NCI-H526 (cell line): ENCODE measurements at regions not wholly inside any gene's neighbourhood (a gene's known extent, or its start where the extent isn't known, plus 50 kb on each side); places are given as distances from the start of the nearest gene placed in this dataset.

ENCODE experiments used
- DNase-seq, 2 experiments: peaks; one replicate each; lab custom pipeline; 2025; lab: John Stamatoyannopoulos, UW

- DNase-seq: peak in 1 of 2 experiments; percentile 28
Measured at GRCh38 chr7:125664625-125665024, 735.0 kb upstream of the POT1 start.

DNA sequence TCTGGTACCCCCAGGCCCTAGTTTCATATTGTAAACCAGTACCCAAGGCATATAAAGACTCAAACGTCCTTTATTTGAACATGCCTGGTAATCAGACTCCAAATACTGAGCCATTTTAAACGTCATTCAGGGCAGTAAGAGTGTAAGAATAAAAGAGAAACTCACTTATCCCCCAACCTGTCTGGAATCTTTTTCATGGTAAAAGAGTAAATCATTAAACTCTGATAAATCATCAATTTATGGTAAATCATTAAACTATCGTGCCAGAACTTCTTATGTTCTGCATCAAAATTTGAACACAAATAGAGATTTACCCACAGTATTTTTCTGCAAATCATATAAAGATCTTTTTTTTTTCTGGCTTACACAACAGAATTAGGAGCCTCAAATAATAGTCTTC, 734.3 kb upstream of the POT1 start:
- DNase-seq: no peak

- DNase-seq: no peak
Measured at GRCh38 chr7:125661677-125662076, 732.1 kb upstream of the POT1 start.

DNA sequence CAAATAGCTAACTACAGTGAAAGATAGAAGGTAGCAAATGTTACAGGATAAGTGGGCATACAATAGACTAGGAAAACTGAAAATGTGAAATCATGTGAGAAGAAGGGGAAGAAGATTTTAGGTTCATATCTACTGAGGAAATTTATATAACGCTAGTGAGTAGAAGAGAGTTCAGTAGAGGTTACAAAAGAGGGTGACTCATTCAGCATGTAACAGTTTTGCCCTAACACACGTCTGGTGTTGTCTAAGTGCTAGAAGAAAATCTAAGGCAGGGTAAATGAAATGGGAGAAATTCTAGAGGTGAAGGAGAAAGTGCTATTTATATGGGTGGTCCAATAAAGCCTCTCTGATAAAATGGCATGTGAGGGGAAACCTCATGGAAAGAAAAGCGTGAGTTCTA, 731.4 kb upstream of the POT1 start:
- DNase-seq: no peak

DNA sequence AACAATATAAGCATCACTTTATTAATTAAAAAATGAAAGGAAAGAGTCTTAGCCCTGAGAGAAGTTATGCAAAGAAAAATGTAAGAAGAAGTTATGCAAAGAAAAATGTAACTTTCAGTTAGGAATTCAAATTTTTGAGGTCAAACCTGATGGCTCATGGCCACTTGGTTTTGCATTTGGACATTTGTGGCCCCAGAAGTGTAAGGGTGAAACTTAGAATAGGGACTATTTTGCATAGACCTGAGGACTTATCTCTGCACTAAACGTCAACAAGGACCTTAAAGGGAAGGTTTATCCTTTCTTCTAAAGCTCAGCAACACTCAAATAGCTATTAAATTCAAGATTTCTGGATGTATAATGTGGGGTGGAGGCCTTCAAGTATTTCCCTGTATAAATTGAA, 724.5 kb upstream of the POT1 start:
- DNase-seq: peak; percentile 49 to 68

- DNase-seq: no peak
Measured at GRCh38 chr7:125651823-125652528, 722.4 kb upstream of the POT1 start.

DNA sequence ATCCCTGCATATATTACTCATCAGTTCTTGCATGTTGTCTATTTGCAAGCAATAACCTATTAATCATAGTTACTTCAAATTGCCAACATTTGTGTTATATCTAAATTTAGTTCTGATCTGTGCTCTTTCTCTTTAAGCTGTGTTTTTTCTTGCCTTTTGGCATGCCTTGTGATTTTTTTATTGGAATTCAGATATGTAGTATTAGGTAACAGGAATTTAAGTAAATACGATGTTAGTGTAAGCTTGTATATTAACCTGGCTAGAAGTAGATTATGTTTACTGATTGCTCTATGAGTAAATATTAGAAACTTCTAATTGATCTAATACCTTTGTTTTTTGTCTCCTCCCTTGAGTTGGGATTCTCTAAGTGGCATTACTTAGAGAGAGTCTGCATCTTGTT, 718.9 kb upstream of the POT1 start:
- DNase-seq: no peak

DNA sequence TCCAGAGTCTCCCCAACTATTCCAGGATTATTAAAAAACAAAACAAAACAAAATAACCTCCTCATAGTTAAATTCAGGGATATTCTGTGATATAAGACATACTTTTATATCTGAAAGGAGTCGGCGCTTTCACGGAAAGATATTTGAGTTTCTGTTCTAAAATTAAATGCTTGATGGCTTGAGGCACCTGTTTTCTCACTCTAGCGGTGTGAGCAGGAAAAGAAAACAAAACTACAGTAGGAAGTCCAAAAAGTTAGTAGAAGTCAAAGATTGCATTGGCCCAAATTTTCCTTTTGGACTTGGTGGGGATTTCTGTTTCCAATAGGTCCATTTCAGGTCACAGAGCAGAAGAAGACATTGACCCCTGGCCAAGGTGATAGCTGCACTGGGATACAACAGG, 716.1 kb upstream of the POT1 start:
- no peak for DNase-seq

- no peak for DNase-seq
Measured at GRCh38 chr7:125644109-125644508, 714.5 kb upstream of the POT1 start.

GRCh38 chr7:125643302-125643701, 713.7 kb upstream of the POT1 start:
- DNase-seq: no peak

DNA sequence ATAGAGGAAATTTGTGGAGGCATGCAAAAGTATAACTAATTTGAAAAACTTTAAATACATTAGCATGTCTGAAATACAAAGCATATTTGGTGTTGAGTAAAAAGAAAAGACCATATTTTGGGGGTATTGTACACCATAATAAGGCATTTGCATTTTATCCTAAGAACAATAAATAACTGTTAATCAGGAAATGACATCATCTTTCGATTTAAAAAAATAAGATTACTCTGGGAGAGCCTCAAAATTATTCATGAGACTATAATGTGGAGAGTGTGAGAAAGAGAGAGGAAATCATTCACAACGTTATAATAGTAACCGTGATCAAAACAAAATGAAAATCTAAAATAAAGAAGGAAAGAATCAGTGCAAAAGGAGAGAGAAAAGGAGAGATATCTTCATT, 712.3 kb upstream of the POT1 start:
- DNase-seq: no peak

GRCh38 chr7:125636320-125636962, 706.8 kb upstream of the POT1 start:
- DNase-seq: no peak

- no peak for DNase-seq
Measured at GRCh38 chr7:125618516-125618915, 688.9 kb upstream of the POT1 start.

DNA sequence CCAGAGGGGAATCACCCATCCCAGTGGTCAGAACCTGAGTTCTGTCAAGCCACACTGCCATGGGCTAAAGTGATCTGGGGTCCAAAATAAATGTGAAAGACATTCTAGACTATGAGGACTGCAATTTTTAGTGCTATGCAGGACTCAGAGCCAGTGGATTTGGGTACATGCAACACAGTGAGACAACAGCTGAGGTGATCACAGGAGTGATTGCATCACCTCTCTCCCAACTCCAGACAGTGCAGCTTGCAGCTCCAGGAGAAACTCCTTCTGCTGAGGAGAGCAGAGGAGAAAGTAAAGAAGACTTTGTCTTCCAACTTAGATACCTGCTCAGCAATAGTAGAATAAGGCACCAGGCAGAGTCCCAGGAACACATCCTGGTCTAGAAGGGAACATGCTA, 682.0 kb upstream of the POT1 start:
- DNase-seq: no peak

GRCh38 chr7:125606671-125607070, 677.0 kb upstream of the POT1 start:
- DNase-seq: no peak

DNA sequence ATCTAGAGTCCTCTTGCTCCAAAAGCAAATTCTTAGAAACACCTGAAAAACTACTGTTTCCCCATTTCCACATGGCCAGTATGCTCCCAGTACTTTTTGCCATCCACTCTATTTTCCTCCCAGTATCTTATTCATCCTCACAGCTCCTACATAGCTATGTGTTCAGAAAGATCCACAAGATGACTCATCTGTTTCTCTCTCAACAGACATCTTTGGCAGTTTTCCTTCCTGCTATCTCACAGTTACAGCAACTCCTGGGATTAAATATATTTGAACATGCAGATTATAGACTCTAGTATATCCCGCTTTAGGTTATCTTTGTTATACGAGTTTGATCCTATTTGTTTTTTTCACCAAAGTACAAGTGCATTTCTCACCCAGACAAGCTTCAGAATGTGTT, 675.6 kb upstream of the POT1 start:
- DNase-seq: no peak

DNA sequence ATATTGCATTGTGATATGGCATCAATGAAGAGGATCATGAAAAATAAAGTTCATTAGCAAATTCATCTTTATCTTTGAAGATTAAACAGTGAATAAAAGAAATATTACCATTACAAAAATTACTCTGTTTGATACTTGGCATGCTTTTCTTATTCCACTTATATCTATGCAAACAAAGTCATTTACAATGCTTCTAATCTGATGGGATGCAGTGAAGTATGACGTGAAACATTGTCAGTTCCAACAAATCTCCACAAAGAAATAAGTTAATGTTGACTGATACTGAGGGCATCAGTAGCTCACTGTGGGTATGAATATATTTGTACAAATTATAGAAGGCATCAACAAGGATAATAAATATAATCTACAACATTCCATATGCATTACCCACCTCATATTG, 672.8 kb upstream of the POT1 start:
- DNase-seq: peak in 1 of 2 experiments; percentile 34

DNA sequence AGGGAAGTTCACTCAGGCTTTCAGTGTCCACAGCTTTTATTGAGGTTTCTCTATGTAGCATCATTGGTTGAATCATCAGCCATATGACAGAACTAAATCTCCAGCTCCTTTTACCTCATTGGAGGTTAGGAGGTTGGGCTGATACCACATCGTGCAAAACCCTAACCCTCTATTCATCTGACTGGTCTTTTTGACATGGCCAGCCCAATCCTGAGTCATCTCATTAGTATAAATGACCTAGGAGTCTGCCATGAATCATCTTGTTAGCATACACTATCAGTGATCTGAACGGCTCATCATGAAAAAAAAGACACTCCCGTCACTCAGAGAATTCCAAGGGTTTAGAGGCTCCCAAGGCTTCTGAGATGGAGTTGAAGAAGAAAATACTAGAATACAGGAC, 669.8 kb upstream of the POT1 start:
- no peak for DNase-seq

GRCh38 chr7:125592331-125592730, 662.7 kb upstream of the POT1 start:
- no peak for DNase-seq

- DNase-seq: no peak
Measured at GRCh38 chr7:125573126-125573525, 643.5 kb upstream of the POT1 start.

GRCh38 chr7:125572414-125572813, 642.8 kb upstream of the POT1 start:
- DNase-seq: no peak

DNA sequence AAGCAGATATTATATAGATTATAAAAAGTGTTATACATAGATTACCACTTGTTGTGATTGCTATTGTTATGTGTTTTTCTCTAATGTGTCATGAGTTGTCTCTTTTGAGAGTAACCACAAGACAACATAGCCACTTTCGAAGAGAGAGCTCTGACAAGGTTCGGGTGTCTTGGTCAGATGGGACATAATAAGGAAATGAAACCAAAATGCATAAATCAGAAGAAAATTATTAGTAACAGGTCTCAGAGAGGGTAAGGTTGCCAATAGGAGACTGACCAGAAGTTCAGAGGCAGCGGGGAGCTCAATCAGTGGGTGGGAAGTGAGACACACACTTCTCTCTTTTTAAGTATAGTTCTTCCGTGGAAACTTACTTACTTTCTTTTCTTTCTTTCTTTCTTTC, 639.2 kb upstream of the POT1 start:
- no peak for DNase-seq

DNA sequence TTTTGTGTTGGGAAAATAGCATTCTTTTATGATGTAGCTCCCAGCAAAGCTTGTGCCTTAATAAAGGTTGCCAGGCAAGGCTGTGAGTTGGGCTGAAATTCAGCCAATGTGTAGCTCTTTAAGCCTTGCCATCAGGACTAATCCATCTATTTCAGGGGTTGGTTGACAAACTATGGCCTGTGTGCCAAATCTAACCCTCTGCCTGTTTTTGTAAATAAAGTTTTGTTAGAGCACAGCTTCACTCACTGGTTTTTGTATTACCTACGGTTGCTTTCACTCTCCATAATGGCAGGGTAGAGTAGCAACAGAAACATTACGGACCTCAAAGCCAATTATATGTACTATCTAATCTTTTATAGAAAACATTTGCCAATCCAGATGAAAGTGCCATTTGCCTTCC, 638.1 kb upstream of the POT1 start:
- no peak for DNase-seq

- DNase-seq: peak in 1 of 2 experiments; percentile 69
Measured at GRCh38 chr7:125563964-125564529, 634.4 kb upstream of the POT1 start.
